NB4 (cell line): ENCODE measurements at regions not wholly inside any gene's neighbourhood (a gene's known extent, or its start where the extent isn't known, plus 50 kb on each side); places are given as distances from the start of the nearest gene placed in this dataset.

ENCODE experiments used
- CTCF ChIP-seq: IDR thresholded peaks from one replicate; pipeline ENCODE4 v1.5.1; 2012; ENCODE audit warnings: low read depth, low read length
- POLR2A ChIP-seq: IDR thresholded peaks from 2 replicates; pipeline ENCODE4 v1.6.1; 2011; ENCODE audit warnings: mild to moderate bottlenecking; ENCODE audit not compliant: insufficient read length; ENCODE audit errors: extremely low read depth

- TF ChIP-seq CTCF (no peak), POLR2A (no peak)
These were observed 526.3 kb upstream of the TECRL start for GRCh38 chr4:64935469-64936001.
